ENCODE measurements at regions not wholly inside any gene's neighbourhood (a gene's known extent, or its start where the extent isn't known, plus 50 kb on each side); places are given as distances from the start of the nearest gene placed in this dataset.
"Not testable (repeated sequence)": the region's sequence is repeated elsewhere in the genome, so short reads cannot be mapped to it uniquely, and the experiment has no call there.

DNA sequence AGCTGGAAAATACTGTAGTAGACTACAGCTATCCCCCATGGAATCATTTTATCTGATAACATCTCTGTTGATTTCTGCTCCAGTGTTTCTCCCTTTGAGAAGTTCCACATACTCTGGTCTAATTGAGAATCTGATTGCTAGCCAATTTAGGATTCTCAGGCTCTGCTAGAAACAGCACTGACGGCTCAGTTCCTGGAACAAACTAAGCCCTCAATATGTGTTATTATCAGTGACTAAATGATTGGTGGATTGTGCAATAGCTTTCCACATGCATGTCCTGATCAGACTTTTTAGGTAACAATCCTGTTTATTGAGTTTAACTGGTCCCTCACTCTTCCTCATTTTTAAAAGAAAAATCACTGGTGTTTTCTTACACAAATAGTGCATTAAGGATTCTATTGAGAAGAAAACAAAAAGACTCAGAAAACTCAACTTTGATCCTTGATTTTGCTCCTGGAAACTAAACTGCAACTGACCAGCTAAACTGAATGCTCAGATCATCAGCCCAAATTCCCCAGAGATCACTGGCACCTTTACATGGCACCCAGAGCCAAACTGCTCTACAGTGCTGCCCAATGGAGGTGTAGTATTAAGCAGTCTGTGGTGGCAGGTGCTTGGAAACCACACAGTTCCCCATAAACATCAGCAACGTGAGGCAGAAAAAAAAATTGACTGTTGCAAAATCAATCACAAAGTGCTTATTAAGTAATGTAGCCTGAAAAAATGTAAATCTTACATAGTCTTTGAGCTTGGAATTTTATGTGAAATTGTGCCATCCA lies 423.7 kb downstream of the TOX3 start:
- H2AFZ ChIP-seq: no peak overlapping the region
- H3K79me2 ChIP-seq: no peaks in the 10 kb centered on the region
- H3K36me3 ChIP-seq (ENCODE audit: control insufficient read depth, insufficient read depth, low read length): no peaks in the 10 kb centered on the region
- no peak overlapping the region for H3K4me3 ChIP-seq (ENCODE audit: low read depth, low read length)
- no peak overlapping the region for H3K27ac ChIP-seq
- H3K4me1 ChIP-seq: no peaks in the 10 kb centered on the region
- H3K27me3 ChIP-seq (ENCODE audit: control insufficient read depth, insufficient read depth, low read length): no peaks in the 10 kb centered on the region
- TF ChIP-seq, protein P1, sequence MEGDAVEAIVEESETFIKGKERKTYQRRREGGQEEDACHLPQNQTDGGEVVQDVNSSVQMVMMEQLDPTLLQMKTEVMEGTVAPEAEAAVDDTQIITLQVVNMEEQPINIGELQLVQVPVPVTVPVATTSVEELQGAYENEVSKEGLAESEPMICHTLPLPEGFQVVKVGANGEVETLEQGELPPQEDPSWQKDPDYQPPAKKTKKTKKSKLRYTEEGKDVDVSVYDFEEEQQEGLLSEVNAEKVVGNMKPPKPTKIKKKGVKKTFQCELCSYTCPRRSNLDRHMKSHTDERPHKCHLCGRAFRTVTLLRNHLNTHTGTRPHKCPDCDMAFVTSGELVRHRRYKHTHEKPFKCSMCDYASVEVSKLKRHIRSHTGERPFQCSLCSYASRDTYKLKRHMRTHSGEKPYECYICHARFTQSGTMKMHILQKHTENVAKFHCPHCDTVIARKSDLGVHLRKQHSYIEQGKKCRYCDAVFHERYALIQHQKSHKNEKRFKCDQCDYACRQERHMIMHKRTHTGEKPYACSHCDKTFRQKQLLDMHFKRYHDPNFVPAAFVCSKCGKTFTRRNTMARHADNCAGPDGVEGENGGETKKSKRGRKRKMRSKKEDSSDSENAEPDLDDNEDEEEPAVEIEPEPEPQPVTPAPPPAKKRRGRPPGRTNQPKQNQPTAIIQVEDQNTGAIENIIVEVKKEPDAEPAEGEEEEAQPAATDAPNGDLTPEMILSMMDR (IDR thresholded peaks at IDR 0.05): no peak
- H3K9ac ChIP-seq: no peak overlapping the region
- H3K4me2 ChIP-seq (ENCODE audit: low read length): no peak overlapping the region
- no peaks in the 10 kb centered on the region for H3K9me3 ChIP-seq (ENCODE audit: control insufficient read depth, low read length)

DNA sequence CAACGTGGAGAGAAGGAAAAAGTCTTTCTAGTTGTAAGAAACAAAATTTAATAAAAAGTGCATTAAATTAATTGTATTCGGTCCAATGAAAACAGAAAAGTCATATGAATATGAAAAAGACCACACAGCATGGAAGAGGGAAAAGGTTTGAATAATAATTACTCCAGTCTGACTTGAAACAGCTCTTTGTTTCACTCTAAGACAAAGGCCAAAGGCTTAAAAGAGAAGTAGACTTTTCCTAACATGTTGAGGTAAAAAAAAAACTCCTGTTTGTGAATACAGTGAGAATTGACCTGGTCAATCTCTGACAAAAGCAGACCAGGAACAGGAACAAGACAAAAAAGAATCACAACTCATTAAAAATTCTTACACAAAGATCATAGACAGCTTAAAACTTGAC lies 429.8 kb downstream of the TOX3 start:
- Histone ChIP-seq H3K36me3 (ENCODE audit: control insufficient read depth, insufficient read depth, low read length) (no peaks in the 10 kb centered on the region), H3K4me3 (ENCODE audit: low read depth, low read length) (no peak overlapping the region), H3K27me3 (ENCODE audit: control insufficient read depth, insufficient read depth, low read length) (no peaks in the 10 kb centered on the region), H2AFZ (no peak overlapping the region), H3K79me2 (no peaks in the 10 kb centered on the region), H3K4me2 (ENCODE audit: low read length) (no peak overlapping the region), H3K27ac (no peak overlapping the region), H3K9ac (no peak overlapping the region), H3K4me1 (no peaks in the 10 kb centered on the region), H3K9me3 (ENCODE audit: control insufficient read depth, low read length) (no peaks in the 10 kb centered on the region)
- TF ChIP-seq, protein P1 (IDR thresholded peaks at IDR 0.05): no peak

DNA sequence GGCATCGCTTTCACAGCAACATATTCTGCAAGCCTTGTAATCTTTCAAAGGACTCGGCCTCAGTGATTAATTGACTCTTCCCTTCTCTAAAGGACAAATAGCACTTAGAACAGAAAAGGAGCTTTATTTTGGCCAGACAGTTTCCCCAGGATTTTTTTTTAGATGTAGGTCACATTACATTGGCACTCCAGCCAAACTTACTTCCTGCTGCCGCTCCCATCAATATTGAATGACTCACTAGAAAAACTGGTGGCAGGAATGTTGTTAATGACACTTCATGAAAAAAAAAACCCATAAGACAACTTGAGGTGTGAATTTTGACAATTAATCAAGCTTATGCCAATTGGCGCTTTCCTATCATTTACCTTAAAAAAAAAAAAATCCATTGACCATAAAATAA lies 432.6 kb downstream of the TOX3 start:
- TF ChIP-seq, protein P1 (IDR thresholded peaks at IDR 0.05): no peak
- Histone ChIP-seq H3K36me3 (ENCODE audit: control insufficient read depth, insufficient read depth, low read length) (no peaks in the 10 kb centered on the region), H3K79me2 (no peaks in the 10 kb centered on the region), H3K4me3 (ENCODE audit: low read depth, low read length) (no peak overlapping the region), H3K27ac (no peak overlapping the region), H3K4me1 (no peaks in the 10 kb centered on the region), H3K9ac (no peak overlapping the region), H3K9me3 (ENCODE audit: control insufficient read depth, low read length) (no peaks in the 10 kb centered on the region), H3K27me3 (ENCODE audit: control insufficient read depth, insufficient read depth, low read length) (no peaks in the 10 kb centered on the region), H3K4me2 (ENCODE audit: low read length) (no peak overlapping the region), H2AFZ (no peak overlapping the region)

DNA sequence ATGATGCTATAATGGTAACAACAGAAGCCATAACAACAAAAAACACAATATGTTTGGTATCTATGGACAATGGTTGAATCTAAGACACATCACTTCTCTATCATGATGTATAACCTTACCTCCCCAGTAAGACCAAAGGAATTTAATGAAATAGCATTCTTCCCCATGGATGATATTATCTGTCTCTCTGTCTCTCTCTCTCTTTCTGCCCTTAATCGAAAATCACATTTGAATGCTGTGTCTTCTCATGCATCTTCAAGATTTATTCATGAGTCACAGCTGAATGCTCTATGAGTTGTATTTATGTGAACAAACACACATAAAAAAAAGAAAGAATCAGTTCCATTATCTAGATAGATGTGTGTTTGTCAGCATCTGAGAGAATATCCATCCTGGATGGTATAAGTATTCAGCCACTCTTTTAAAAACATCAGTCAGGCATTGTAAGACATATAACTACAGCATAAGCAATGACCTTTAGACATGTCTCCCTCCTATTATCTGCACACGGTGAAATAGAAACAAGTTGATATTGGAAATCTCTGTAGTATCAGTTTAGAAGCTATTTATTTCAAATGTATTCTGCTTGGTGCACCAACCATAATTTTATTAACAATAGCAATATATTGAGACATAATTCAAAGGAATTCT lies 433.3 kb downstream of the TOX3 start:
- H3K27me3 ChIP-seq (ENCODE audit: control insufficient read depth, insufficient read depth, low read length): no peaks in the 10 kb centered on the region
- no peak overlapping the region for H2AFZ ChIP-seq
- TF ChIP-seq, protein P1 (IDR thresholded peaks at IDR 0.05): no peak
- no peaks in the 10 kb centered on the region for H3K36me3 ChIP-seq (ENCODE audit: control insufficient read depth, insufficient read depth, low read length)
- H3K9me3 ChIP-seq (ENCODE audit: control insufficient read depth, low read length): no peaks in the 10 kb centered on the region
- H3K4me2 ChIP-seq (ENCODE audit: low read length): no peak overlapping the region
- H3K27ac ChIP-seq: no peak overlapping the region
- no peak overlapping the region for H3K9ac ChIP-seq
- no peaks in the 10 kb centered on the region for H3K79me2 ChIP-seq
- H3K4me1 ChIP-seq: no peaks in the 10 kb centered on the region
- no peak overlapping the region for H3K4me3 ChIP-seq (ENCODE audit: low read depth, low read length)

DNA sequence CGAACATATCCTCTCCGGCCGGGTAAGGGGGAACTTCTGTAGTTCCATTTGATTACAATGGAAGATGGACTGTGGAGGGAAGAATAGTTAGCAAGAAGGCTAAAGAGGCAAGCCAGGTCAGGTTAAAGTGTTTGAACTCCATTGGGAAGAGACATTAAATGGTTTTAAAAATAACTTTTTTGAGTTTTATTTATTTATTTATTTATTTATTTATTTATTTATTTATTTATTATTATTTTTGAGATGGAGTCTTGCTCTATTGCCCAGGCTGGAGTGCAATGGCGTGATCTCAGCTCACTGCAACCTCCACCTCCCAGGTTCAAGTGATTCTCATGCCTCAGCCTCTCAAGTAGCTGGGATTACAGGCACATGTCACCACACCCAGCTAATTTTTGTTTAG lies 441.9 kb downstream of the TOX3 start:
- not testable (repeated sequence) for H3K27ac ChIP-seq; H3K27me3 ChIP-seq (ENCODE audit: control insufficient read depth, insufficient read depth, low read length); H3K36me3 ChIP-seq (ENCODE audit: control insufficient read depth, insufficient read depth, low read length); H3K9me3 ChIP-seq (ENCODE audit: control insufficient read depth, low read length); H3K9ac ChIP-seq; H3K4me1 ChIP-seq; H3K4me3 ChIP-seq (ENCODE audit: low read depth, low read length); H2AFZ ChIP-seq; H3K4me2 ChIP-seq (ENCODE audit: low read length); H3K79me2 ChIP-seq
